ENCODE measurements at regions not wholly inside any gene's neighbourhood (a gene's known extent, or its start where the extent isn't known, plus 50 kb on each side); places are given as distances from the start of the nearest gene placed in this dataset.

DNA sequence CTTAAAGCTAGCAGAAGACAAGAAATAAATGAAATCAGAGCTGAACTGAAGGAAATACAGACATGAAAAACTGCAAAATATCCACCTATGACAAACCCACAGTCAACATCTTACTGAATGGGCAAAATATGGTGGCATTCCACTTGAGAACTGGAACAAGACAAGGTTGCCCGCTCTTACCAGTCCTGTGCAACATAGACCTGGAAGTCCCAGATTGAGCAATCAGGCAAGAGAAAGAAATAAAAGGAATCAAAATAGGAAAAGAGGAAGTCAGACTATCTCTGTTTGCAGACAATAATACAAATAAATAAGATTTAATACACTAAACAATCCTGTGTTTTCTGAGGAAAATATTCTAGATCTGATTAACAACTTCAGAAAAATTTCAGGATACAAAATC, 570.5 kb upstream of the SEMA3D start:
- Histone ChIP-seq H3K9me3 (ENCODE audit: insufficient read depth, low read length, severe bottlenecking) (no peaks in the 10 kb centered on the region), H3K36me3 (ENCODE audit: insufficient read depth, low read length) (no peaks in the 10 kb centered on the region), H4K20me1 (ENCODE audit: insufficient read depth, low read length) (no peaks in the 10 kb centered on the region), H2AFZ (ENCODE audit: low read depth, low read length) (no peak overlapping the region), H3K4me2 (ENCODE audit: insufficient read depth, low read length) (no peak overlapping the region), H3K79me2 (ENCODE audit: insufficient read depth, low read length) (no peaks in the 10 kb centered on the region), H3K9ac (ENCODE audit: low read depth, low read length) (no peak overlapping the region), H3K4me3 (ENCODE audit: low read depth in 1 of 2, low read length in 2 of 2) (no peak overlapping the region), H3K4me1 (ENCODE audit: insufficient read depth, low read length) (no peaks in the 10 kb centered on the region), H3K27ac (ENCODE audit: low read length) (no peak overlapping the region), H3K27me3 (ENCODE audit: insufficient read depth, low read length, poor library complexity) (no peaks in the 10 kb centered on the region)
- DNase-seq (no peak), ATAC-seq (ENCODE audit: insufficient read depth, low read depth) (no peak)
- TF ChIP-seq, protein P1, sequence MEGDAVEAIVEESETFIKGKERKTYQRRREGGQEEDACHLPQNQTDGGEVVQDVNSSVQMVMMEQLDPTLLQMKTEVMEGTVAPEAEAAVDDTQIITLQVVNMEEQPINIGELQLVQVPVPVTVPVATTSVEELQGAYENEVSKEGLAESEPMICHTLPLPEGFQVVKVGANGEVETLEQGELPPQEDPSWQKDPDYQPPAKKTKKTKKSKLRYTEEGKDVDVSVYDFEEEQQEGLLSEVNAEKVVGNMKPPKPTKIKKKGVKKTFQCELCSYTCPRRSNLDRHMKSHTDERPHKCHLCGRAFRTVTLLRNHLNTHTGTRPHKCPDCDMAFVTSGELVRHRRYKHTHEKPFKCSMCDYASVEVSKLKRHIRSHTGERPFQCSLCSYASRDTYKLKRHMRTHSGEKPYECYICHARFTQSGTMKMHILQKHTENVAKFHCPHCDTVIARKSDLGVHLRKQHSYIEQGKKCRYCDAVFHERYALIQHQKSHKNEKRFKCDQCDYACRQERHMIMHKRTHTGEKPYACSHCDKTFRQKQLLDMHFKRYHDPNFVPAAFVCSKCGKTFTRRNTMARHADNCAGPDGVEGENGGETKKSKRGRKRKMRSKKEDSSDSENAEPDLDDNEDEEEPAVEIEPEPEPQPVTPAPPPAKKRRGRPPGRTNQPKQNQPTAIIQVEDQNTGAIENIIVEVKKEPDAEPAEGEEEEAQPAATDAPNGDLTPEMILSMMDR (IDR thresholded peaks at IDR 0.05; ENCODE audit: borderline replicate concordance, extremely low read depth, low read length, poor library complexity, severe bottlenecking), result no peak
- no peak for TF ChIP-seq EZH2 (IDR thresholded peaks at IDR 0.05; ENCODE audit: borderline replicate concordance, low read depth, low read length, severe bottlenecking)

DNA sequence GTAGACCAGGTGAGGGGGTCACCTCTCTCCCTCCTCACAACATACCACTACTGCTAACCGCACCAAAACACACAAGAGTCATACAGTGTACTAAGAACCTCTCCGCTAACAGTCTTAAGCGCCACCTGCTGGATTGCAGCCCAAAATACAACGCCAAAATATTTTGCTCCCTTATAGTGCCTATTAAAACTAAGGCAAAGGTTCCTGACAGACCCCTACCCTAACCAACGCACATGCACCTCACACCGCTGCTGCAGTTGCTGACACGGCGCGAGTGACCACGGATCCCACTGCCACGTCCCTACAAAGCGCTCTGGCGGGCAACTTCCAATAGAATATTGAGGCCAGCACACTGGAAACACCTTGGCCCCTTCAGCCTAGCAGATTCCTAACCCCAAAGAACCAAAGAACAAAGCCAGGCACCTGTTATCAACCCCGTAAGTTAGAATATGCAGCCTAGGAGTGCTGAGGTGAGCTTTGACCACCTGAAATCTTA, 563.6 kb upstream of the SEMA3D start:
- no peaks in the 10 kb centered on the region for H3K36me3 ChIP-seq (ENCODE audit: insufficient read depth, low read length)
- ATAC-seq (ENCODE audit: insufficient read depth, low read depth) (peak; percentile 74), DNase-seq (peak; percentile 22)
- H4K20me1 ChIP-seq (ENCODE audit: insufficient read depth, low read length), result no peaks in the 10 kb centered on the region
- no peaks in the 10 kb centered on the region for H3K9me3 ChIP-seq (ENCODE audit: insufficient read depth, low read length, severe bottlenecking)
- TF ChIP-seq, protein P1 (IDR thresholded peaks at IDR 0.05; ENCODE audit: borderline replicate concordance, extremely low read depth, low read length, poor library complexity, severe bottlenecking), result peak; percentile 68
- no peak for TF ChIP-seq EZH2 (IDR thresholded peaks at IDR 0.05; ENCODE audit: borderline replicate concordance, low read depth, low read length, severe bottlenecking)
- H3K79me2 ChIP-seq (ENCODE audit: insufficient read depth, low read length), result no peaks in the 10 kb centered on the region
- H3K4me1 ChIP-seq (ENCODE audit: insufficient read depth, low read length), result no peaks in the 10 kb centered on the region
- H3K4me3 ChIP-seq (ENCODE audit: low read depth in 1 of 2, low read length in 2 of 2), result no peak overlapping the region
- H3K9ac ChIP-seq (ENCODE audit: low read depth, low read length), result no peak overlapping the region
- H3K27ac ChIP-seq (ENCODE audit: low read length), result no peak overlapping the region
- H2AFZ ChIP-seq (ENCODE audit: low read depth, low read length), result no peak overlapping the region
- H3K27me3 ChIP-seq (ENCODE audit: insufficient read depth, low read length, poor library complexity), result no peaks in the 10 kb centered on the region
- H3K4me2 ChIP-seq (ENCODE audit: insufficient read depth, low read length), result no peak overlapping the region

DNA sequence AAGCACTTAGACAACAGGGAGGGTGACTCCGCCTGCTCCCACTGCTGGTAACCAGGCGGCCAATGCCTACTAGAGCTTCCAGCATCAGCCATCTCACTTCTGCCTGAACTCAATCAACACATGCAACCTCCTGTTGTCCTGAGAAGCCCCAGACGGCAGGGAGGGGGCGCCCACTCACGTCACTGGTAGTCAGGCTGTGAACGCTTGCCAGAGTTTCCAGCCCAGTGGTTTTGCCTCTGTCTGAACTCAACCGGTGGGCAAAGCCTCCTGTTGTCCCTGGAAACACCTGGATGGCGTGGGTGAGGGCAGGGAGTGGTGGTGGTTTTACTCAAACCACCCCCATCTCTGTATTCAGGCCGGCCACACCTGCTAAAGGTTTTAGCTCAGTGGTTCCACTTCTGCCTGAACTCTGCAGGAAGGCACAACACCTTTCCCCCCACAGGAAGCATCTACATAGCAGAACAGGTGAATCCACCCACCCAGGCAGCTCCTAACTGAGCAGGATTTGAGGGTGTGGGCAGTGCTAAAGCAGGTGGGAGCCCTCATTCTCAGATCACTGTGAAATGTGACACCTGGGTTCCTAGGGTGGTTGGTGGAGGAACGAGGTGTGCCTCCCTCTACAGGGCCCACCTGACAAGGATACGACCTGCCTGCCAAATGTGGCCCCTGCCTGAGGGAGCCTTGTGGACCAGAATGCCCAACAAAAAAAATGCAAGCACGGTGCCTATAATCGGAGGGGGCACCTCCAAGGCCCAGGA, 563.0 kb upstream of the SEMA3D start:
- no peaks in the 10 kb centered on the region for H3K27me3 ChIP-seq (ENCODE audit: insufficient read depth, low read length, poor library complexity)
- no peak overlapping the region for H2AFZ ChIP-seq (ENCODE audit: low read depth, low read length)
- no peak overlapping the region for H3K4me3 ChIP-seq (ENCODE audit: low read depth in 1 of 2, low read length in 2 of 2)
- peaks cover 3% of the 10 kb centered on the region for H3K9me3 ChIP-seq (ENCODE audit: insufficient read depth, low read length, severe bottlenecking)
- no peak overlapping the region for H3K27ac ChIP-seq (ENCODE audit: low read length)
- DNase-seq (no peak), ATAC-seq (ENCODE audit: insufficient read depth, low read depth) (0 out of 3 replicates have a peak, but pooled peaks have one; percentile 17)
- no peak overlapping the region for H3K4me2 ChIP-seq (ENCODE audit: insufficient read depth, low read length)
- no peaks in the 10 kb centered on the region for H3K79me2 ChIP-seq (ENCODE audit: insufficient read depth, low read length)
- no peaks in the 10 kb centered on the region for H3K36me3 ChIP-seq (ENCODE audit: insufficient read depth, low read length)
- H3K4me1 ChIP-seq (ENCODE audit: insufficient read depth, low read length), result no peaks in the 10 kb centered on the region
- TF ChIP-seq EZH2 (IDR thresholded peaks at IDR 0.05; ENCODE audit: borderline replicate concordance, low read depth, low read length, severe bottlenecking), result no peak
- TF ChIP-seq, protein P1 (IDR thresholded peaks at IDR 0.05; ENCODE audit: borderline replicate concordance, extremely low read depth, low read length, poor library complexity, severe bottlenecking), result no peak
- no peak overlapping the region for H3K9ac ChIP-seq (ENCODE audit: low read depth, low read length)
- no peaks in the 10 kb centered on the region for H4K20me1 ChIP-seq (ENCODE audit: insufficient read depth, low read length)
